ENCODE measurements at regions not wholly inside any gene's neighbourhood (a gene's known extent, or its start where the extent isn't known, plus 50 kb on each side); places are given as distances from the start of the nearest gene placed in this dataset.

DNA sequence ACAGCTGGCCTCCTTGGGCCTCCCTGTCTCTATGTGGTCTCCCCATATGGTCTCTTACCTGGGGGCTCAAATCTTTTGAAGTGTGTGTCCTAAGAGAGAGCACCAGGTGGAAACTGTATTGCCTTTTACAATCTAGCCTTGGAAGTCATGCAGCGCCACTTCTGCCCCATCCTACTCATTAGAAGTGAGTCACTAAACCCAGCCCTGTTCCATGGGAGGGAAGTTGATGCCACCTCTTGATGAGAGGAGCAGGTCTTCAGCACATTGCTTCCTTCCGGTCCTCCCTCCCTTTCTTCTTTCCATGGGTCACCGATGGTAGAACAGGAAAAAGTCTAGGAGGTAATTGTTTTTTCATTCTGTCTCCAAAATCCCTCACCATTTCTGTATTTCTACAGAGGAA is 156.3 kb downstream of the FOXA2 start:
- Histone ChIP-seq H3K4me3 (no peak overlapping the region), H3K4me1 (no peaks in the 10 kb centered on the region), H3K9me3 (peaks cover 0 to 8% (median 0%) of the 10 kb centered on the region in 11 donors), H3K27me3 (peaks cover 0 to 37% (median 25%) of the 10 kb centered on the region in 7 donors), H3K27ac (no peak overlapping the region), H3K36me3 (no peaks in the 10 kb centered on the region)
- no peak for ATAC-seq
- WGBS, 2 donors, result 87 to 90% methylated on average over 3 of the region's 3 CpGs
- intact Hi-C loops (cut with DNase I), result no loop called here
- TF ChIP-seq, protein P1, sequence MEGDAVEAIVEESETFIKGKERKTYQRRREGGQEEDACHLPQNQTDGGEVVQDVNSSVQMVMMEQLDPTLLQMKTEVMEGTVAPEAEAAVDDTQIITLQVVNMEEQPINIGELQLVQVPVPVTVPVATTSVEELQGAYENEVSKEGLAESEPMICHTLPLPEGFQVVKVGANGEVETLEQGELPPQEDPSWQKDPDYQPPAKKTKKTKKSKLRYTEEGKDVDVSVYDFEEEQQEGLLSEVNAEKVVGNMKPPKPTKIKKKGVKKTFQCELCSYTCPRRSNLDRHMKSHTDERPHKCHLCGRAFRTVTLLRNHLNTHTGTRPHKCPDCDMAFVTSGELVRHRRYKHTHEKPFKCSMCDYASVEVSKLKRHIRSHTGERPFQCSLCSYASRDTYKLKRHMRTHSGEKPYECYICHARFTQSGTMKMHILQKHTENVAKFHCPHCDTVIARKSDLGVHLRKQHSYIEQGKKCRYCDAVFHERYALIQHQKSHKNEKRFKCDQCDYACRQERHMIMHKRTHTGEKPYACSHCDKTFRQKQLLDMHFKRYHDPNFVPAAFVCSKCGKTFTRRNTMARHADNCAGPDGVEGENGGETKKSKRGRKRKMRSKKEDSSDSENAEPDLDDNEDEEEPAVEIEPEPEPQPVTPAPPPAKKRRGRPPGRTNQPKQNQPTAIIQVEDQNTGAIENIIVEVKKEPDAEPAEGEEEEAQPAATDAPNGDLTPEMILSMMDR (IDR thresholded peaks at IDR 0.05), result no peak
- DNase-seq, result no peak

DNA sequence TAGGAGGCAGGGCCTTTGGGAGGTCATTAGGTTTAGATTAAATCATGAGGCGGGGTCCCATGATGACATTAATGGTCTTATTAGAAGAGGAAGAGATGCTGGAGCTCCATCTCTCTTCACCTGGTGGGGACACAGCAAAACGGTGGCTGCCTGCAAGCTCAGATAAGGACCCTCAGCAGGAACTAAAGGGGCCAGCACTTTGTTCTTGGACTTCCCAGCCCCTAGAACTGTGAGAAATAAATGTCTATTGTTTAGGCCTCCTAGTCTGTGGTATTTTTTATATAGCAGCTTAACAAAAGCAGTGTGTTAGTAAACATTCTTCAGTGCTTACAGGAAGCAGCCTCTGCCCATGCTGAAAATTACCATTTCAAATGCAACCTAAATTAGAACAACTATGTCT is 157.6 kb downstream of the FOXA2 start:
- ATAC-seq, result no peak
- H3K9me3 ChIP-seq, result peaks cover 0 to 8% (median 0%) of the 10 kb centered on the region in 11 donors
- no peaks in the 10 kb centered on the region for H3K36me3 ChIP-seq
- peaks cover 0 to 38% (median 18%) of the 10 kb centered on the region in 7 donors for H3K27me3 ChIP-seq
- no peak overlapping the region for H3K27ac ChIP-seq
- no peaks in the 10 kb centered on the region for H3K4me1 ChIP-seq
- 75 to 79% methylated on average over 2 of the region's 2 CpGs for WGBS, 2 donors
- no peak overlapping the region for H3K4me3 ChIP-seq
- TF ChIP-seq, protein P1 (IDR thresholded peaks at IDR 0.05), result no peak
- intact Hi-C loops (cut with DNase I), result no loop called here
- no peak for DNase-seq

DNA sequence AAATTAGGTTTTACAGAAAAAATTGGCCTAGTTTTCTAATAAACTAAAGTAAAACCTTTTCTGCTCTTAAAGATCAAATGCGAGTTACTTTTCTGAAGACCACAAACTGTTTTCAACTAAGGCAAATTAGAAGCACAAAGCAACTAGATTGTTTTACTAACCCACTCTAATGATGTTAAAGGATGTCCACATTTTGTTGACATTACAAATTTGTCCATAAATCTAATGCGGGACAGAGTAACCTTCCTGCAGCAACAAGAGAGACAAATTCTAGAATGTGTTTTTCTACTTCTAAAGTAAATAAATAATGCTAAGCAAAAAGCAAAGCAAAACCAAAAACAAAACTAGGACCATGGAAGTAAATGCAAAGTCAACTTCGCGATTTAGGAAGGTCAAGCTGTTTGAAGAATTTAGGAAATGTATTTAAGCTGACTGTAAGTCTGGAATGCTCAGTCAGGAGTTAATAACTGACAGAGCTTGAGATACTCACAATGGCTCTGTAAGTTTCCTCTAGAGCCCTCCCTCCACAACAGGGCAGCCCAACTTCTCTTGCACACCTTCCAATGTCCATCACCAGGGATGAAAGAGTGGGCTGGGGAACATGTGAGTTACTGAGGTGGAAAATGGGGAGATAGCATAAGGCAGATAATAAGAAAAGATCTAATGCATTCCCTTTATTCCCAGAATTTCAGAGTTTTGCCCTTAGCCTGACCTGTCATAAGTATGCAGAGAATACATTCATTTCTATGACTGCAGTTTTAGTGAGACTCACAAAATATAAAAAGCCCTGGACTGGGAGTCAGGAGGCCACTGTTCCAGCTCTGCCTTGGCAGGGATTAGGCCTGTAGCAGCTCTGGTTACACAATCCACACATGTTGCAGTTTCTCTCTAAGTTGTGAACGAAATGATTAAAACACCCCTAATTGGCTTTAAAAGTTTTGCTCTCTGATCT is 158.8 kb downstream of the FOXA2 start:
- Histone ChIP-seq H3K36me3 (no peaks in the 10 kb centered on the region), H3K27ac (no peak overlapping the region), H3K4me1 (no peaks in the 10 kb centered on the region), H3K27me3 (peaks cover 0 to 36% (median 18%) of the 10 kb centered on the region in 7 donors), H3K9me3 (peaks cover 0 to 8% (median 0%) of the 10 kb centered on the region in 11 donors), H3K4me3 (no peak overlapping the region)
- TF ChIP-seq, protein P1 (IDR thresholded peaks at IDR 0.05), result no peak
- ATAC-seq (peak in 1 of 8 donors; percentile 45), DNase-seq (no peak)
- WGBS, 2 donors, result 81 to 85% methylated on average over 5 of the region's 5 CpGs
- intact Hi-C loops (cut with DNase I), result no loop called here

DNA sequence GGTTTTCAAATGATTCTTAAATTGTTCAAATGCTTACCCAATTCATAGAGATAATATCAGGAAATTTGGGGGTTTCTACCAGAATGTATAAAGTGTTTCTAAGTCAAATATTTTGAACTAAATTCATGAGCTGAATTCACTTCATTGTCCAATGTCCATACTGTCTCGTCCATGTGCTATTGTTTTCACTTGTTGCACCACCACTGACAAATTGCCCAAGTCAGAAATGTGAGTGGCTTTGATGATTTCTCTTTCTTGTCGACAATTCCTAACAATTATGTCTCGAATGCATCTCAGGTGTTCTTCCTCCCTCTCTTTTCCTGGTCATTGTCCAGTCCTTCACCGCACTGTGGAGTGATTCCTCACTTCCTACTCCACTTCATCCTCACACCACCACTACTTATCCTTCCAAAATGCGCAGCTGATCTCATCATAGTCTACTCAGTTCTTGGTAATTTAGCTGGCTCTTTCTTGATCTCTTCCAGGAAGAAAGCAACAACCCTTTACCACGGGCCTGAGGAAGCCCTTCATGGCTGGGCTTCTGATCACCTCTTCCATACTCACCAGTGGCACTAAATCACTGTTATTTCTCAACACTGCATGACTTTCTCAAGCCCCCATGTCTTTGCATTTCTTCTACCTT is 161.1 kb downstream of the FOXA2 start:
- Histone ChIP-seq H3K9me3 (peaks cover 0 to 8% (median 0%) of the 10 kb centered on the region in 11 donors), H3K27me3 (peaks cover 0 to 14% (median 0%) of the 10 kb centered on the region in 7 donors), H3K27ac (no peak overlapping the region), H3K36me3 (no peaks in the 10 kb centered on the region), H3K4me3 (no peak overlapping the region), H3K4me1 (no peaks in the 10 kb centered on the region)
- intact Hi-C loops (cut with DNase I), result no loop called here
- TF ChIP-seq, protein P1 (IDR thresholded peaks at IDR 0.05), result no peak
- DNase-seq, result no peak
- 80 to 81% methylated on average over 6 of the region's 6 CpGs for WGBS, 2 donors
- ATAC-seq, result no peak
